B cell (primary cell): ENCODE measurements at regions not wholly inside any gene's neighbourhood (a gene's known extent, or its start where the extent isn't known, plus 50 kb on each side); places are given as distances from the start of the nearest gene placed in this dataset.

Experiments
- ATAC-seq: fragments of 200-7000 bp; cut with Tn5 transposase; one replicate; pipeline ENCODE4 v1.10.0; 2021; ENCODE audit warnings: low read depth, mild to moderate bottlenecking, moderate number of reproducible peaks, moderate library complexity
- CTCF ChIA-PET: fragments of 350-600 bp; sonication (Branson Sonifier 250); formaldehyde crosslinking; loops from one replicate; lab custom pipeline; 2021; ENCODE audit warnings: antibody characterized with exemption, inconsistent platforms; lab: Charles Lee
- POLR2A ChIA-PET: fragments of 350-600 bp; sonication (Branson Sonifier 250); formaldehyde crosslinking; loops from one replicate; lab custom pipeline; 2021; ENCODE audit warnings: antibody characterized with exemption; lab: Charles Lee
- DNase-seq: peaks from one replicate; pipeline ENCODE4 v3.0.0; 2013
- H2AFZ ChIP-seq: 2 replicates; pipeline ENCODE4 v1.6.1; 2012; ENCODE audit warnings: mild to moderate bottlenecking, low read depth, low read length; ENCODE audit not compliant: insufficient read depth, poor library complexity, severe bottlenecking
- H3K27ac ChIP-seq, 2 donors: 1 replicate in 1 of 2; 2 replicates in 1 of 2; pipeline ENCODE4 v1.5.1; 2012 to 2013; ENCODE audit warnings: low read length in 2 of 2, mild to moderate bottlenecking in 2 of 2, moderate library complexity in 1 of 2
- H3K27me3 ChIP-seq, 4 experiments: fragments of 200-600 bp in 1 of 4; sonication (generic) in 1 of 4; replicated peaks in 1 of 4; 1 replicate in 2 of 4; 2 replicates in 2 of 4; pipeline versions ENCODE4 v1.6.1 to v1.7.0; 2013 to 2016; ENCODE audit warnings: low read length in 3 of 4, mild to moderate bottlenecking in 2 of 4, mixed read lengths in 1 of 4, moderate library complexity in 1 of 4; ENCODE audit not compliant: insufficient read depth in 4 of 4, control insufficient read depth in 3 of 4; ENCODE audit errors: control extremely low read depth in 1 of 4
- H3K36me3 ChIP-seq, 2 experiments: replicated peaks in 1 of 2; 1 replicate in 1 of 2; 2 replicates in 1 of 2; pipeline versions ENCODE4 v1.6.1 to v1.7.1; 2013; ENCODE audit warnings: low read length in 1 of 2; ENCODE audit not compliant: insufficient read depth in 2 of 2, control insufficient read depth in 1 of 2; ENCODE audit errors: control extremely low read depth in 1 of 2, extremely low read depth in 1 of 2
- H3K4me1 ChIP-seq, 2 donors: fragments of 200-600 bp in 1 of 2; sonication (generic) in 1 of 2; 1 replicate in 1 of 2; 2 replicates in 1 of 2; pipeline versions ENCODE4 v1.5.1 to v1.6.1; 2013 to 2017; ENCODE audit warnings: low read length in 2 of 2; ENCODE audit not compliant: control insufficient read depth in 2 of 2, insufficient read depth in 2 of 2
- H3K4me2 ChIP-seq: replicated peaks from 2 replicates; pipeline ENCODE3; 2012; ENCODE audit warnings: mild to moderate bottlenecking, low read depth, low read length; ENCODE audit not compliant: poor library complexity, severe bottlenecking
- H3K4me3 ChIP-seq, 5 experiments: fragments of 200-600 bp in 1 of 5; sonication (generic) in 1 of 5; 1 replicate in 3 of 5; 2 replicates in 2 of 5; pipeline versions ENCODE4 v1.5.1 to v1.7.0; 2011 to 2016; ENCODE audit warnings: low read length in 4 of 5, mild to moderate bottlenecking in 4 of 5, low read depth in 2 of 5, control low read depth in 1 of 5, moderate library complexity in 1 of 5; ENCODE audit not compliant: insufficient read depth in 1 of 5; ENCODE audit errors: control extremely low read depth in 1 of 5, extremely low read depth in 1 of 5
- H3K79me2 ChIP-seq: fragments of 200-600 bp; sonication (generic); one replicate; pipeline ENCODE4 v1.6.0; 2016; ENCODE audit warnings: low read length; ENCODE audit not compliant: control insufficient read depth, insufficient read depth
- H3K9ac ChIP-seq: fragments of 200-600 bp; sonication (generic); 2 replicates; pipeline ENCODE4 v1.6.1; 2017; ENCODE audit warnings: mild to moderate bottlenecking, low read length, moderate library complexity
- H3K9me3 ChIP-seq, 3 donors: one replicate each; pipeline versions ENCODE4 v1.6.1 to v1.7.1; 2013; ENCODE audit warnings: low read length in 2 of 3; ENCODE audit not compliant: control insufficient read depth in 2 of 3, insufficient read depth in 1 of 3; ENCODE audit errors: control extremely low read depth in 1 of 3
- H4K20me1 ChIP-seq: 2 replicates; pipeline ENCODE4 v1.6.0; 2012; ENCODE audit warnings: mild to moderate bottlenecking, low read length; ENCODE audit not compliant: insufficient read depth, control insufficient read depth, poor library complexity, severe bottlenecking
- H3K27ac Mint-ChIP-seq: one replicate; pipeline ENCODE4 v1.8.0; 2021; ENCODE audit warnings: mixed read lengths
- H3K27me3 Mint-ChIP-seq: one replicate; pipeline ENCODE4 v1.8.0; 2021; ENCODE audit warnings: mixed read lengths
- H3K4me1 Mint-ChIP-seq: one replicate; pipeline ENCODE4 v1.8.0; 2021; ENCODE audit warnings: mixed read lengths
- H3K4me3 Mint-ChIP-seq: one replicate; pipeline ENCODE4 v1.8.0; 2021; ENCODE audit warnings: mixed read lengths
- H3K9me3 Mint-ChIP-seq: one replicate; pipeline ENCODE4 v1.8.0; 2022; ENCODE audit warnings: mixed read lengths; ENCODE audit not compliant: insufficient read depth
- CTCF ChIP-seq: fragments of 200-600 bp; IDR thresholded peaks from one replicate; pipeline ENCODE4 v1.8.0; 2022; ENCODE audit warnings: antibody characterized with exemption, mild to moderate bottlenecking
- EZH2 ChIP-seq: IDR thresholded peaks from 2 replicates; pipeline ENCODE4 v1.6.1; 2012; ENCODE audit warnings: borderline replicate concordance, low read depth, mild to moderate bottlenecking, moderate library complexity, low read length; ENCODE audit not compliant: insufficient read depth, poor library complexity, severe bottlenecking
- WGBS: methylation state at CpG from one replicate; pipeline ENCODE4 v1.1.5; 2013; ENCODE audit warnings: missing lambda C conversion rate; ENCODE audit not compliant: insufficient coverage; 5-methylcytosine and 5-hydroxymethylcytosine counted together
- intact Hi-C: fragments of 100-400 bp; cut with micrococcal nuclease; formaldehyde crosslinking; loops from one replicate; pipeline ENCODE4 v1.10.0; 2022

- Histone ChIP-seq H3K36me3 (no peaks in the 10 kb centered on the region), H2AFZ (no peak overlapping the region), H3K4me3 (no peak overlapping the region), H3K9me3 (peaks cover 2 to 24% (median 5%) of the 10 kb centered on the region in 3 donors), H4K20me1 (no peaks in the 10 kb centered on the region), H3K79me2 (no peaks in the 10 kb centered on the region), H3K4me1 (no peaks in the 10 kb centered on the region), H3K9ac (no peak overlapping the region), H3K27me3 (no peaks in the 10 kb centered on the region), H3K27ac (no peak overlapping the region), H3K4me2 (no peak overlapping the region)
- ChIA-PET POLR2A (no interaction called here), CTCF (no interaction called here)
- intact Hi-C loops = no loop called here
- 98% methylated on average over 8 of the region's 8 CpGs for WGBS
- peaks cover 7% of the 10 kb centered on the region for H3K9me3 Mint-ChIP-seq
- no peaks in the 10 kb centered on the region for H3K27me3 Mint-ChIP-seq
- TF ChIP-seq EZH2 (no peak), CTCF (no peak)
- H3K27ac Mint-ChIP-seq = no peak overlapping the region
- ATAC-seq (no peak), DNase-seq (no peak)
- H3K4me3 Mint-ChIP-seq = no peak overlapping the region
- H3K4me1 Mint-ChIP-seq = no peaks in the 10 kb centered on the region
Measured at GRCh38 chr2:88810488-88810887, 119.0 kb downstream of the RPIA start.

- ChIA-PET POLR2A (no interaction called here), CTCF (no interaction called here)
- Histone ChIP-seq H3K79me2 (no peaks in the 10 kb centered on the region), H3K36me3 (no peaks in the 10 kb centered on the region), H3K9me3 (peaks cover 2 to 32% (median 12%) of the 10 kb centered on the region in 3 donors), H3K4me2 (no peak overlapping the region), H3K4me1 (no peaks in the 10 kb centered on the region), H3K27me3 (no peaks in the 10 kb centered on the region), H2AFZ (no peak overlapping the region), H3K27ac (no peak overlapping the region), H4K20me1 (no peaks in the 10 kb centered on the region), H3K9ac (no peak overlapping the region), H3K4me3 (no peak overlapping the region)
- TF ChIP-seq CTCF = no peak
- no peak for TF ChIP-seq EZH2
- ATAC-seq (no peak), DNase-seq (no peak)
- Mint-ChIP-seq H3K4me1 (no peaks in the 10 kb centered on the region), H3K27ac (no peak overlapping the region), H3K9me3 (peaks cover 7% of the 10 kb centered on the region), H3K4me3 (no peak overlapping the region), H3K27me3 (no peaks in the 10 kb centered on the region)
- intact Hi-C loops = no loop called here
- 100% methylated on average over 2 of the region's 3 CpGs for WGBS
Measured at GRCh38 chr2:88811233-88811632, 119.8 kb downstream of the RPIA start.
